ENCODE measurements at regions not wholly inside any gene's neighbourhood (a gene's known extent, or its start where the extent isn't known, plus 50 kb on each side); places are given as distances from the start of the nearest gene placed in this dataset.
A peak's percentile ranks its signal among the peaks of the same experiment; 100 is the strongest.
"Not testable (repeated sequence)": the region's sequence is repeated elsewhere in the genome, so short reads cannot be mapped to it uniquely, and the experiment has no call there.

GRCh38 chr4:166153548-166153947 lies 280.5 kb downstream of the TLL1 start:
- no peak overlapping the region for H3K4me3 ChIP-seq (ENCODE audit: low read depth, low read length)

- no peak overlapping the region for H3K4me3 ChIP-seq (ENCODE audit: low read depth, low read length)
Observed at GRCh38 chr4:166162327-166162726, 289.3 kb downstream of the TLL1 start.

GRCh38 chr4:166165829-166166420 lies 292.9 kb downstream of the TLL1 start:
- H3K4me3 ChIP-seq (ENCODE audit: low read depth, low read length) = no peak overlapping the region

GRCh38 chr4:166169111-166169510 lies 296.1 kb downstream of the TLL1 start:
- no peak overlapping the region for H3K4me3 ChIP-seq (ENCODE audit: low read depth, low read length)

- no peak overlapping the region for H3K4me3 ChIP-seq (ENCODE audit: low read depth, low read length)
Observed at GRCh38 chr4:166172619-166173018, 299.6 kb downstream of the TLL1 start.

- no peak overlapping the region for H3K4me3 ChIP-seq (ENCODE audit: low read depth, low read length)
Observed at GRCh38 chr4:166174717-166175490, 301.9 kb downstream of the TLL1 start.

GRCh38 chr4:166182145-166182544 lies 309.1 kb downstream of the TLL1 start:
- no peak overlapping the region for H3K4me3 ChIP-seq (ENCODE audit: low read depth, low read length)

GRCh38 chr4:166195101-166195500 lies 322.1 kb downstream of the TLL1 start:
- no peak overlapping the region for H3K4me3 ChIP-seq (ENCODE audit: low read depth, low read length)

GRCh38 chr4:166197166-166197565 lies 324.1 kb downstream of the TLL1 start:
- no peak overlapping the region for H3K4me3 ChIP-seq (ENCODE audit: low read depth, low read length)

- H3K4me3 ChIP-seq (ENCODE audit: low read depth, low read length) = peak overlapping the region; percentile 29
Observed at GRCh38 chr4:166198041-166198440, 325.0 kb downstream of the TLL1 start.

- peak overlapping the region; percentile 29 for H3K4me3 ChIP-seq (ENCODE audit: low read depth, low read length)
Observed at GRCh38 chr4:166198516-166199310, 325.7 kb downstream of the TLL1 start.

- H3K4me3 ChIP-seq (ENCODE audit: low read depth, low read length) = no peak overlapping the region
Observed at GRCh38 chr4:166202991-166203390, 330.0 kb downstream of the TLL1 start.

GRCh38 chr4:166212326-166212725 lies 339.3 kb downstream of the TLL1 start:
- not testable (repeated sequence) for H3K4me3 ChIP-seq (ENCODE audit: low read depth, low read length)

GRCh38 chr4:166222271-166222670 lies 349.2 kb downstream of the TLL1 start:
- H3K4me3 ChIP-seq (ENCODE audit: low read depth, low read length) = no peak overlapping the region

- no peak overlapping the region for H3K4me3 ChIP-seq (ENCODE audit: low read depth, low read length)
Observed at GRCh38 chr4:166228112-166228511, 355.1 kb downstream of the TLL1 start.

GRCh38 chr4:166229799-166230198 lies 356.8 kb downstream of the TLL1 start:
- no peak overlapping the region for H3K4me3 ChIP-seq (ENCODE audit: low read depth, low read length)

- H3K4me3 ChIP-seq (ENCODE audit: low read depth, low read length) = no peak overlapping the region
Observed at GRCh38 chr4:166230841-166231240, 357.8 kb downstream of the TLL1 start.

- no peak overlapping the region for H3K4me3 ChIP-seq (ENCODE audit: low read depth, low read length)
Observed at GRCh38 chr4:166239354-166239753, 366.3 kb downstream of the TLL1 start.

- no peak overlapping the region for H3K4me3 ChIP-seq (ENCODE audit: low read depth, low read length)
Observed at GRCh38 chr4:166252487-166253402, 379.7 kb downstream of the TLL1 start.

- no peak overlapping the region for H3K4me3 ChIP-seq (ENCODE audit: low read depth, low read length)
Observed at GRCh38 chr4:166257276-166257675, 384.2 kb downstream of the TLL1 start.

GRCh38 chr4:166257891-166258290 lies 384.9 kb downstream of the TLL1 start:
- H3K4me3 ChIP-seq (ENCODE audit: low read depth, low read length) = no peak overlapping the region
